ENCODE measurements at regions not wholly inside any gene's neighbourhood (a gene's known extent, or its start where the extent isn't known, plus 50 kb on each side); places are given as distances from the start of the nearest gene placed in this dataset.

DNA sequence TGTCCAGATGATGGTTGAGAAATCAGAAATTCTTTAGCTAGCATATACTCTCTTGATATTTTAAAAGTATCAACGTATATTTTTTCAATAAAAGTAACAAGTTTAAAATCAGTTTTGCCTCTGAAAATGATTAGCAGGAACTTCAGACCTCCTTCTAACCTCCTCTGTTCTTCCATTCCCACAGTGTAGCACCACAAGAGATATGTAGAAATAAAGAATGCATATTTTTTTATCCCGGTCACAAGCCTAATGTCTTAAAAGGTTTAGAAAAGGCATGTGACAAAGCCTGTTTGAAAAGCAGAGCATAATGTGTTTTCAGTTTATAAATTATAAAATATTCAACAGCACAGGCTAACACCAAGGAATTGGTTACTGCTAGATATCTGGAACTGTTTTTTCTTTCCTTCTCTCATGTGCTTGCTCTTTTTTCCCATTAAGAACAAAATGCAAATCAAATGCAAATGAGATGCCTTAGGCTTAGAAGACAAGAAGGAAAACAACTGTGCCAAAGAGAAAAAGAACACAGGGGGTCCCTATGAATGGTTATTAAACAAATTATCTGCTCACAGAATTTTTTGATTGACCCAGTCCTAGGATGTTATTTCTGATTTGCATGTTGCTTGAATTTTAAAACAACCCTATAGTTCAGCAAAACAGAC, 351.7 kb upstream of the FAM241A start:
- DNase-seq (ENCODE audit: low read depth) = no peak

DNA sequence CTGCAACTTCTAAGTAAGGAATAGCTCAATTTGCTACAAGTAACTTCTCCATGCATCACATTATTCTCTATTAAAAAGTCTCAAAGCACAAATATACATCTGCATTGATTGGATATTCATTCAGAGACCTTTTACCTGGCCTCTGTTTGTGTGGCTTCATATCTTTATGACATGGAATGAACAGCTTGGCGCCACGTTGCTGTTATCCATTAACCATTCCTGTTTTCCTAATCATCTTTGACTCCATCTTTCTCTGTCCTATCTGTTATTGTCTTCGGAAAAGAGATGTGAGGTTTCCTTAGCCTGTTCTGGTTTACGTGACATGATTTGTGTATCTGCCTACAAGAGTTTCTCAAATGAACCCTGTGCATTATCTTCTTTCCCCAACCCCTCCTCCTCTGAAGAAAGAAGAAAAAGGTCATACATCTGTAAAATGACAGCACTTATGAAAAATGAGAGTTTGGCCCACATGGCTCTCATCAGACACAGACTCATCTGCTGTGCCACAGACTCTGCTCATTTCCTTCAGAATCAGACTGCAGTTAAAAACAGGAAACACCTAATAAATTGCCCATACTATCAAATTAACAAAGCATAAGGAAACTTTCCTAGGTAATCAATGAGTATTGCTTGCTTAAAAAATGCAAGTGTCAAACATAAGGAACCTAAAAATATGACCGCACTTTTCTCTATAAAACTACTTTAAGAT, 347.6 kb upstream of the FAM241A start:
- no peak for DNase-seq (ENCODE audit: low read depth)

DNA sequence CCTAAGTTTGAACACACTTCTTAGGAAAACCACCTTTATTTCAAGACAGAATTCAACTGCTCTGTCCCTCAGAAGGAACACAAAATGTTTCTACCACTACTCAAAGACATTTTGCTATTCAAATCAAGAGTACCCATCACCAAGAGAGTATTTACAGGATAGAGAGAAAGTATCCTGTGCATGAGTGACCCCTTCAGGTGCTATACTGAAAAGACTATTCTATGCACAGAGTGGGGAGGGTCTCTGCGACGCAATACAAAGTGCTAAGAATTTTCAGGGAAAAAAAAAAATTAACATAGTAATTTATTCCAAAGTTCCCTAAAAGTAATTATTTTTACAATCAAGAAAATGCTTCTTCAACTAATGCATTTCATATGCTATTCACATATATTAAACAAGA, 346.4 kb upstream of the FAM241A start:
- DNase-seq (ENCODE audit: low read depth) = no peak

DNA sequence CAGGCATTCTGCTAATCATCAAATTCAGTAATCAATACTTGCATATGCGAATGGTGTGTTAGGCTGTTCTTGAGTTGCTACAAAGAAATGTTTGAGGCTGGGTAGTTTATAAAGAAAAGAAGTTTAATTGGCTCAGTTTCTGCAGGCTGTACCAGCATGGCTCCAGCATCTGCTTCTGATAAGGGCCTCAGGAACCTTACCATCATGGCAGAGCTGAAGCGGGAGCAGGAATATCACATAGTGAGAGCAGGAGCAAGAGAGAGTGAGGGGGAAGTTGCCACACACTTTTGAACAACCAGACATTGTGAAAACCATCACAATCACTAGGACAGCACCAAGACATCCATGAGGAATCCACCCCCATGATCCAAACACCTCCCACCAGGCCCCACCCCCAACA, 344.7 kb upstream of the FAM241A start:
- no peak for DNase-seq (ENCODE audit: low read depth)

DNA sequence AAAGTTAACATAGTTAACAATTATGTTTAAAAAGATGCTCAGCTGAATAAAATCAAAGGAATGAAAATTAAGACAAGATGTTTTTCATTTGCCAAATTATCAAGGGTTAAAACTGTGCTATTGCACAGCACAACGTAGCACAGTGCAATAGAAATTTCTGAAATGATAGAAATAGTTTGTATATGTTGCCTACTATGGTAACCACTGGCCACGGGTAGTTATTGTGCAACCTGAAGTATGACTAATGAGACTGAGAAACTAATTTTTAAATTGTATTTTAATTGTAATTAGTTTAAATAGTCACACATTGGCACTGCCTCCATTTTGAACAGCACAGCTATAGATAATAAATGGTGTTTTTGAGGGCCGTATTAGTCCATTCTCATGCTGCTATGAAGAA, 343.1 kb upstream of the FAM241A start:
- DNase-seq (ENCODE audit: low read depth) = peak; percentile 1

DNA sequence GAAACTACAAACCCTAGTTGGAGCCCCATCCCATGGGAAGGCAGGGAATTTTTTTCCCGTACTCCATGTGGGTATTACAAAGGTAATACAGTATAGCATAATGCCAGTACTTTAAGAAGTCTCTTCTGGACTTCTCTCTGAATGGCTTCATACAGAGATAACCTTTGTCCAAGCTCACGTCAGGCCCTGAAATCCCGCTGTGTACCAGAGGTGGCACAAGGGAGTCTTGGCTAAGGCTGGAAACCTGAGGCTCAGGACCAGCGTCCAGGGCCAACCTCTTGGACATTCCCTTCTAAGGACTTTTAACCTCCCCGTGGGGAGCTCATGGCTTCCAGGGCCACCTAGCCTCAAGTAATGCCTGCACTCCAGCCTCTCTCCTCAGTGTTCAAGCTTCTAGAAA, 338.9 kb upstream of the FAM241A start:
- peak; percentile 2 for DNase-seq (ENCODE audit: low read depth)

DNA sequence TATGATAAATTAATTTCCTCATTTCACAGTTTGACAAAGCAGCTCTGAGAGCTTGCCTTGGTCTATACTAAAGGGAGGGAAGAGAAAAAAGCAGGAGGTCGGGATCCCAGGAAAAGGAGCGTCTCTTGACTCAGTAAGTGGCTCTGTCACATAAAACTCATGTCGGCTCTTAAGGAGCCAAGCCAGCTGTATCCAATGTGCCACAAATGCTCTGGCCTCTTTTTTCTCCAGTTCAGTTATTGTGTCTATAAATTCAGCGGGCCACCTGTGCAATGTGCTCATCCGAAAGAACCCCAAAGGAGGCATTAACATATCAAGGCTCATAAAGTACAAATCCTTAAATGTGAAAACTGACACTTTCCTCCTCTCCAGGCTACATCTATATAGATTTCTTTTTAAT, 337.7 kb upstream of the FAM241A start:
- no peak for DNase-seq (ENCODE audit: low read depth)

DNA sequence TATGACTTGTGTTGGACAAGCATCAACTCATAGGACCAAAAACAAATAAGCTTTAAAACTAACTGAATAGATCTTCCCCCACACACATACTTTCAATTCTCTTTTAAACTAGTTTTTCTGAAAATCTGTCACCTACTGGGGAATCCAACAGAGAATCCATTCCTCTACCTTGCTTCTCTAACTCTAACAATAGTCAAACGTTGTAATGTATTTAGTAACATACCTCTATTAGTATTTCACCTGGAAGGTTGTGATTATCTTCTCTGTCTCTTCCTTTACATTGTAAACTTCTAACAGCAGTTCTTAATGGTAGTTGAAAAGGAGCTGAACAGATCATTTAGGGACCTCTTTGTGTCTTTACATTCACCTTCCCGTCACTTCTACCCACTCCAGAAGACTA, 337.1 kb upstream of the FAM241A start:
- DNase-seq (ENCODE audit: low read depth) = no peak

DNA sequence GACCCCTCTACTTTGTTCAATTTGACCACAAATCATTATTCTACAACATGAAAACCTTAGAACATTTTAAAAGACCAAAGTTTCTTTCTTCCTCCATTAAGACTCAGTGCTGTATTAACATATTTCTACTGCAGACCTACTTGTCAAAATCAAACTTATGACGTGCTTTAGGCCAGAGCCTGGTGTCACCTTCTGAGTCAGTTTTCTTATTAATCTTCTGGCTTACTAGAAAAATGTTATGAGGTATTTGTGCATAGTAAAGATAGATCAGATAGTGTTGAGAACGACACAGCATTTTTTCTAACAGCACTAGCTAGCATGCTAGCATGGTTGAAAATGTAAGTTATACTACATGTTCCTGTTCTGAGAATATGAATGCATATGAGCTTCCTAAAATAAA, 333.6 kb upstream of the FAM241A start:
- DNase-seq (ENCODE audit: low read depth) = no peak

DNA sequence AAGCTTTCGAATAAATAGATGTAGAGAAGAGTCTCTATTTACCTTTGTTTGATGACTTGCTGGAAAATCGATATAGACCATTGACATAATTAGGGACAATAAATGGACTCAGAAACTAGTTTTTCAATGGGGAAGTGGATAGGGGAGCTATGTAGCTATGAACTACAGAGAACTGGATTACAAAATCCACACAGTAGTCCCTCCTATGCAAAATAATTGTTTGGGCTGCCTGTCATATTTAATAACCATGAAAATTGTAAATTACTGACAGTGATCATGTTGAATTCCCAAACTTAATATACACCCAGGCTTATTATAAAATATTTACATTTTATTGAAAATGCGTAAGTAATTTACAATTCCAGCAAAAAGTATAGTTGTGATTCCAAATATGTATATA, 333.1 kb upstream of the FAM241A start:
- no peak for DNase-seq (ENCODE audit: low read depth)

DNA sequence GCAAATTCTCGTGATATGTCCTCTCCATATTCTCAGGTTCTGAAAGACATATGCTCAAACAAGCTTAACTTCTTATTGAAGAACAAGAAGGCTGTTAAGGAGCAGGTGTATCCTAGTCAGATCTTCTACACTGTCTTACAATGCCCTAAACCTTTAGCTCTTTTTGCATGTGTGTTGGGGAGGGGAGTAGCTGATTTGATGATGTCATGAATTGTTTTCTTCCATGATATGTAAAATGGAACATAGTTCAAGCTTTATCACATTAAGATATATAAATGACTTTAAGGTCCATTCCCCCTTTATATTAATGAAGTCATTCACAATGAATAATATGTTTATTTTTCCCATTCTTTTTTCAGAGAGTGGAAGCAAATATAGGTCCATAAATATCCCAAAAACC, 332.5 kb upstream of the FAM241A start:
- DNase-seq (ENCODE audit: low read depth) = no peak

DNA sequence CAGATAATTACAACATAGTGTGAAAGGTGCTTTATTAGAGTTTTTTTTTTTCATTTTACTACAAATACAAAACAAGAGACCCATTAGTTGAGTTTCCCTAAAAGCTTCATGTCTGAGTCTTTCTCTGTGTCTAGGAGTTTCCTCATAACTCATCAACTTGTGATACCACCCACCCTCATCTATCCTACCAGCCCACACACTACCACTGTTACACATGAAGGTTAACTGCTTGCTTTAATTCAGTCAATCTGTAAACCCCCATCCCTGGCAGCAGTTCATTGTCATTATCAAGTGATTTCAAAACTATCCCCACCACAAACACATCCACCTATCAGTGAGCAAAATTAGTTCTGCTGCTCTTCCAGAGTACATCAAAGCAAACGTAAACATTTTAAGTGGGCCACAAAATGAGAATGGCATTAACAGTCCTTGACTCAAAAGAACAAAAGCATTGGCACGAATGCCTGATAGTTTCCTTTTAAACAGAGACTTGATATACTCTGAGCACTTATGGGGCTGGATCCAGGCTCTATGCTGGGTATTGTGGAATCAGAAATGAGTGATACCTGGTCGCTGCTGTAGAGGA, 331.6 kb upstream of the FAM241A start:
- peak; percentile 2 for DNase-seq (ENCODE audit: low read depth)

DNA sequence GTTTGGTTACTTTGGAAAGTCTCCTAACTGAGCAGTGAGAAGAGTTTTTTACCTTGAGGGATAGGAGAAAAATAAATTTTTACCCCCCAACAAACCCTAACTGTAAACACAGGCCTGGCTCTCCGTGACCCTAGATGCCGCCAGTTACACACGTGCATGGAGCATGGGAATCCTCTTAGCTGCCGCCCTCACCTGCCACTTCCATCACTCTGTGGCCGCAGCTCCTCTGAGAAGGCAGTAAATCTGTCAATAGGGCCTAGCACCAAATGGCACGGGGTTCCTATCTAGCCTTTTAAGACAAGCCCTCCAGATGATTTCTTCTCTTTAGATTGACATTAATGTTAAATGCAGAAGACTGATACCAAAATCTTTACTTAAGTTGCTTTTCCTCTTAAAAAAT, 330.3 kb upstream of the FAM241A start:
- no peak for DNase-seq (ENCODE audit: low read depth)

DNA sequence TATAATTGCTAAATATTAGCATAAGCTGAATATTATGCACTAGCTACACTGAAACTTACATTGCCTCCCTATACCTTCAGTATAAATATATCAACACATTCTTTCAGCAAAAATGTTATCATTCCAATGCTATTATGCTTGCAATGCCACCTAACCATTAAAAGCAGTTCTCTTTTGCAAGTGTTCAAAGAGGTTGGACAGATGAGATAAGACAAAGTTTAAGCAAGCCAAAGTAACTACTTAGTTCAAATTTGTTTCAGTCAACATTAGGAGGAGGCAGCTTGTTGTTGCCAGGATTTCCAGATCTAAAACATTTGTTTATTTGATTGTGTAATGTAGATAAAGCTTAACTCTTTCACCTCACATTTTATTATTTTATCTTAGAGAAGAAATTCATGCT, 323.9 kb upstream of the FAM241A start:
- no peak for DNase-seq (ENCODE audit: low read depth)

DNA sequence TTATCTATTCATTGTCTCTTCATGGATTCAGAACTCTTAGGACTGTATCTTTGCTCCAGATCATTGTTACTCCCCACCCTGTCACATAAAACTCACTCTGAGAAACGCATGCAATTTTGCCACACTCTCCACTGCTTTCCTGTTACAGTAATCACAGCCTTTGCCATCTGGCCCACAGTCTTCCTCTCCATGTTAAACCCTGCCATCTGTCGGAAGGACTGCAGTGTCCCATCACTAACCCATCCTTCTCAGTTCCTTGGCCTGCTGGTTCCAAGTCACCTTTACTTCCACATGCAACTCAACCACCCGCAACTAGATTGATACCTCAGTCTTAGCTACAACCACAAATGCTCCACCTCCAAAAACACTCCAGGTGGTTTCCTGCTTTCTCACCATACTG, 308.7 kb upstream of the FAM241A start:
- no peak for DNase-seq (ENCODE audit: low read depth)

DNA sequence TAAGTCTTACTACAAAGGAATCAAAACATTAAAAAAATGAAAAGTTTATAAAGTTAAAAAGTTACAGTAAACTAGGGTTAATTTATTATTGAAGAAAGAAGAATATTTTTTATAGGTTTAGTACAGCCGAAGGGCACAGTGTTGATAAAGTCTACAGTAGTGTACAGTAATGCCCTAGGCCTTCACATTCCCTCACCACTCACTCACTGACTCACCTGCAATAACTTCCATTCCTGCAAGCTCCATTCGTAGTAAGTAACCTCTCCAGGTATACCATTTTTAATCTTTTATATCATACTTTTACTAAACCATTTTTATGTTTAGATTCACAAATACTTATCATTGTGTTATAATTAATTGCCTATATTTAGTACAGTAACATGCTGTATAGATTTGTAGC, 307.5 kb upstream of the FAM241A start:
- peak; percentile 14 for DNase-seq (ENCODE audit: low read depth)

DNA sequence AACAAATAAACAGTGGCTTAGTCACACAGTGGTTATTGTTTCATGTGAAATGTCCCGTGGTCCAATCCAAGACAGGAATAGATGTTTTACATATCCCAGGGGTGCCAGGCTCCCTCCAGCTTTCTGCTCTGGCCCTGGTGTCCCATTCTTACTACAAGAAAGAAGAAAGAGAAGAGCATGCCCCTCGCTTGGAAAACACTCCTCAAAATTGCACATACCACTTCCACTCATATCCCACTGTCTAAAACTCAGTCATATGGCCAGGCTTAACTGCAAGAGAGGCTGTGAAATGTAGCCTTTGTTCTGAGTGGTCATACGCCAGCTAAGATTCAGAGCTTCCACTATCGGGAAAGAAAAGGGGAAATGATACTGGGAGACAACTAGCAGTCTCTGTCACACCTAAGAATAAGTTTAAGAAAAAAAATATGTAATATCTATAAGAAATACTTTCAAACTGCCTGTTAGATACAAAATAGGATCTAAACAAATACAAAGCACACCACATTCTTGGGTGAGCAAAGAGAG, 306.8 kb upstream of the FAM241A start:
- DNase-seq (ENCODE audit: low read depth) = no peak

DNA sequence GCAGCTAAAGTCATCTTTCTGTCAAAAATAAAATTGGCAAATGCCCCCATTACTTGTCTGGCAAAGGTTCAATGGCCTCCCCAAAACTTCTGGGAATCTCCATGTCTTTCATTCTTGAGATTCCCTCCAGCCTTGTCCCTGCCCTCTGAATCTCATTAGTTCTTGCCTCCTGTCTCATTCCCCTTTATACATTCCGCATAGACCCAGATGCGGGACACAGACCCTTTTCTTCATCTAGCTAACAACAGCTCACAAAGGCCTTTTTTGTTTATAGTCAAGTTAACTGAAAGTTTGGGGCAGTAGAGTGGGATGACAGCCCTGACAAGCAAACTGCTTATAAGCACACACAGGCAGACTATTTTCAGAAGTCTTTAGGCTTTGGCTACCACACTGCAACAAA, 306.1 kb upstream of the FAM241A start:
- DNase-seq (ENCODE audit: low read depth) = no peak

DNA sequence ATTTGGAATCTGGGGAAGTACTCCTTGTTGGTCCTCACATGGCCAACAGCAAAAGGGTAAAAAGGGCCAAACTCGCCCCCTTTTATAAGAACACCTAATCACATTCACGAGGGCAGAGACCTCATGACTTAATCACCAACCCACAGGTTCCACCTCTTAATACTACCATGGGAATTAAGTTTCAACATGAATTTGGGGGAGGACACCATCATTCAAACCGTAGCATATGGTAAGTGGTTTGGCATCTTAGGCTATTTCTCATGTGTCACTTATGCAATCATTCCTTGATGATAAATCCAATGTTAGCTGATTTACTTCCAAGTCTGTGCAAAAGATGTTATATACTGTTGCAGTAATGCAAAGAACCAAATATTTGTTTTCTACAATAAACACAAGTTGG, 302.9 kb upstream of the FAM241A start:
- DNase-seq (ENCODE audit: low read depth) = no peak

DNA sequence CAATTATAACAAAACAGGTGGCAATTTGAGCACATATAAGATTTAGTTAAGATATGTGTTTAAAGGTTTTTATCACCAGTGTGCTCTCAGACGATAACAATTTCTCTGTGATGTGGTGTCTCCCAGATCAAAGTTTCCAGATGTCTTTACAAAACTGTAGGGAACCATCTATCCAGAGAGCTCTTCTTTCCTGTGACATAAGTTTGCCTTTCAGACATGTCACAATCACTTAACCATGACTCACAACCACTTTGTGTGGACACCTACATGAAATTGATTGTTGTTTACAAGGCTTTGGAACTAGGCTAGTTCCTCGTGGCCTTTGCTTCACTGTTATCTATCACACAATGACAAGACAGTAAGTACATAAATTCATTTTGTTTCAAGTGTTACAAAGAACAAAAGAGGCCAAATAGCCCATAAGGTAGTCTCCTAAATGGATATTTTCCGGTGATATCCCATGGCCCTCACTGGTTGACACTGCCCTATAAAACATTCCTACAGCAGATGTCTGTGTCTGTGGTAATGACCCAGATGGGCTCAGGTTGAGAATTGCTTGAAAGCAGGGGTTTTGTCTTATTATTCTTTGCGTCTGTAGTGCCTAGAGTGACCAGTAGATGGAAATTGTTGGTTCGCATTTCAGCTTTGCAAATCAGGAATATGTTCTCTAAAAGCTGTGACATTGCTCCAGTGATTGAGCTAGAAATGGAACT, 297.8 kb upstream of the FAM241A start:
- DNase-seq (ENCODE audit: low read depth) = no peak

DNA sequence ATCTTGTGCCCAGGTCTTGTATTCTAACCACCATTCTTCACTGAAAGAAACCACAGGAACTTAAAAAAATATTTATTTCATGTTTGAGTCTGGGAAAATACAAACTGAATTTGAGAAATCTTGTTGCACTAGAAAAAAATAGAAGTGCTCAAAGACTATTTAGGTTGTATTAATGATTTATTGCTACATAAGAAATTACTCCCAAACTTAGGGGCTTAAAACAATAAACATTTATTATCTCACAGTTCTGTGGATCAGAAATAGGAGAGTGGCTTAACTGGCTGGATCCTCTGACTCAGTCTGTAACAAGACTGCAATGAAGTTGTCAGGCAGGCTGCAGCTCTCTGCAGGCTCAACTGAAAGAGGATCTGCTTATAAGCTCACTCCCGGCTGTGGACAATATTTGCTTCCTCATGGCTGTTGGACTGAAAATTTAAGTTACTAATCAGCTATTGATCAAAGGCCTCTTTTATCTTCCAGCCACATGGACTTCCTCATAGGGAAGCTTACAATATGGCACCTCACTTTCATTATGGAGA, 295.4 kb upstream of the FAM241A start:
- DNase-seq (ENCODE audit: low read depth) = no peak

DNA sequence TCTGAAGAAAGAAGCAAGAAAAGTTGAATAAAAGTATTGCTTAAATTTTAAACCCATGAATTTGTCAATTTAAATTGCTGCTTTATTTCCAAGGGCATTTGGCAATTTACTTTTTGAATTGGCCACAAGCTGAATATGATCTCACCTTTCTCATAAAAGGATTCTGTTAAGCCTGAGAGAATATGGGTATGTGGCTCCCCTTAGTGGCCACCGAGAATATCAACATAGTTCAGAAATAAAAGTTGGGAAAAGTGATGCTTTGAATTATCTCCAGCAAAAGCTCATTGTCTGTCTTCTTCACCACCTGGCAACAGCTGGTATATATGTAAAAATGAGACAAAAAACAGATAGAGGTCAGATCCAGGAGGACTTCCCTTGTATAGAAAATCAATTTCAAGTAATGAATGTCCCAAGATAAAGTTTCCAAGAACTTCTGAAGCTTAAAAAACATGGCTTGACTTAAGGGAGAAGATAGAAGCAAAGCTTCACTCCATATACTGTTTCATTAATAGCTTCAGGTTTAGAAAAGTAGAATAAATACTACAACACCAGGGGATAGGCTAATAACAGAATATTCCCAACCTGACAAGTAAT, 290.7 kb upstream of the FAM241A start:
- peak; percentile 32 for DNase-seq (ENCODE audit: low read depth)

Data from M059J (cell line).